ENCODE measurements at regions not wholly inside any gene's neighbourhood (a gene's known extent, or its start where the extent isn't known, plus 50 kb on each side); places are given as distances from the start of the nearest gene placed in this dataset.

DNA sequence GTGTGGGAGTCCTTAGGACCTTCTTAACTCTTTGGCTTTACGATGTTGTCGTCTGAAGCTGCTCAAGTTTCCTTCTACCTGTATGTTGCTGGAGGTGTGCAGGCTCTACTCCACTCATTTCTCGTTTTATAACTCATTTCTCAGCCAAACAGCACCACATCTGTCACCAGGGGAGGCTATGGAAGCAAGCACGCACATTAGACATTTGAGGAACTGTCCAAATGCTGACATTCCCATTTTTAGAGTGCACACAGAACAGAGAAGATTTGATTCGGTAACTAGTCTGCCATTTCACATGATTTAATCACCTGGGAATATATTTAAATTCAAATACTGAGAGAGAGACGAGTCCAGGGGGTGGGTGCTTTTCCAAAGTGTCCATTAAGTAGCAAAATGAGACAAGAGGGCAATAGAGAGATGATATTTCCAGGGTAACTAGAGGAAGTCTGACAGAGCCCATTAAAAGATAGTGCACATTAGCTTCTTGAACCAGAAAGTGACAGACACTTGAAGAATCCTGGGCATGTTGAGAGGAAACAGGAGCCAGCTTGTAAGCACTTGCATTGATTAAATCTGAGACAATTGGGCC is 793.3 kb downstream of the TDRD15 start:
- TF ChIP-seq EZH2 (IDR thresholded peaks at IDR 0.05) (no peak), YY1 (IDR thresholded peaks at IDR 0.05; ENCODE audit: extremely low read depth, insufficient replicate concordance, low read depth, low read length) (no peak), EZH2phosphoT487 (IDR thresholded peaks at IDR 0.05; ENCODE audit: borderline replicate concordance) (no peak), POLR2A (IDR thresholded peaks at IDR 0.05; ENCODE audit: borderline replicate concordance, extremely low read depth, insufficient read depth, insufficient read length) (no peak), RAD21 (IDR thresholded peaks at IDR 0.05; ENCODE audit: low read depth) (no peak), SIN3A (IDR thresholded peaks at IDR 0.05; ENCODE audit: low read depth) (no peak), POLR2AphosphoS5 (IDR thresholded peaks at IDR 0.05; ENCODE audit: low read depth, low read length) (no peak), TCF7L2 (IDR thresholded peaks at IDR 0.05; ENCODE audit: borderline replicate concordance, extremely low read depth, insufficient read depth, insufficient read length) (no peak), SP1 (IDR thresholded peaks at IDR 0.05; ENCODE audit: low read depth) (no peak)
- TF ChIP-seq, protein P1, sequence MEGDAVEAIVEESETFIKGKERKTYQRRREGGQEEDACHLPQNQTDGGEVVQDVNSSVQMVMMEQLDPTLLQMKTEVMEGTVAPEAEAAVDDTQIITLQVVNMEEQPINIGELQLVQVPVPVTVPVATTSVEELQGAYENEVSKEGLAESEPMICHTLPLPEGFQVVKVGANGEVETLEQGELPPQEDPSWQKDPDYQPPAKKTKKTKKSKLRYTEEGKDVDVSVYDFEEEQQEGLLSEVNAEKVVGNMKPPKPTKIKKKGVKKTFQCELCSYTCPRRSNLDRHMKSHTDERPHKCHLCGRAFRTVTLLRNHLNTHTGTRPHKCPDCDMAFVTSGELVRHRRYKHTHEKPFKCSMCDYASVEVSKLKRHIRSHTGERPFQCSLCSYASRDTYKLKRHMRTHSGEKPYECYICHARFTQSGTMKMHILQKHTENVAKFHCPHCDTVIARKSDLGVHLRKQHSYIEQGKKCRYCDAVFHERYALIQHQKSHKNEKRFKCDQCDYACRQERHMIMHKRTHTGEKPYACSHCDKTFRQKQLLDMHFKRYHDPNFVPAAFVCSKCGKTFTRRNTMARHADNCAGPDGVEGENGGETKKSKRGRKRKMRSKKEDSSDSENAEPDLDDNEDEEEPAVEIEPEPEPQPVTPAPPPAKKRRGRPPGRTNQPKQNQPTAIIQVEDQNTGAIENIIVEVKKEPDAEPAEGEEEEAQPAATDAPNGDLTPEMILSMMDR (IDR thresholded peaks at IDR 0.05 in 2 of 3, conservative IDR thresholded peaks at IDR 0.05 in 1 of 3; ENCODE audit: borderline replicate concordance in 1 of 3, insufficient read depth in 1 of 3, low read depth in 2 of 3, low read length in 2 of 3), result no peak
- TF ChIP-seq, protein P2, sequence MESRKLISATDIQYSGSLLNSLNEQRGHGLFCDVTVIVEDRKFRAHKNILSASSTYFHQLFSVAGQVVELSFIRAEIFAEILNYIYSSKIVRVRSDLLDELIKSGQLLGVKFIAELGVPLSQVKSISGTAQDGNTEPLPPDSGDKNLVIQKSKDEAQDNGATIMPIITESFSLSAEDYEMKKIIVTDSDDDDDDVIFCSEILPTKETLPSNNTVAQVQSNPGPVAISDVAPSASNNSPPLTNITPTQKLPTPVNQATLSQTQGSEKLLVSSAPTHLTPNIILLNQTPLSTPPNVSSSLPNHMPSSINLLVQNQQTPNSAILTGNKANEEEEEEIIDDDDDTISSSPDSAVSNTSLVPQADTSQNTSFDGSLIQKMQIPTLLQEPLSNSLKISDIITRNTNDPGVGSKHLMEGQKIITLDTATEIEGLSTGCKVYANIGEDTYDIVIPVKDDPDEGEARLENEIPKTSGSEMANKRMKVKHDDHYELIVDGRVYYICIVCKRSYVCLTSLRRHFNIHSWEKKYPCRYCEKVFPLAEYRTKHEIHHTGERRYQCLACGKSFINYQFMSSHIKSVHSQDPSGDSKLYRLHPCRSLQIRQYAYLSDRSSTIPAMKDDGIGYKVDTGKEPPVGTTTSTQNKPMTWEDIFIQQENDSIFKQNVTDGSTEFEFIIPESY (IDR thresholded peaks at IDR 0.05; ENCODE audit: extremely low read depth, insufficient replicate concordance, low read length), result no peak
- TF ChIP-seq, protein P3, sequence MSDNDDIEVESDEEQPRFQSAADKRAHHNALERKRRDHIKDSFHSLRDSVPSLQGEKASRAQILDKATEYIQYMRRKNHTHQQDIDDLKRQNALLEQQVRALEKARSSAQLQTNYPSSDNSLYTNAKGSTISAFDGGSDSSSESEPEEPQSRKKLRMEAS (IDR thresholded peaks at IDR 0.05), result no peak
